Fibroblast of mammary gland (primary cell): ENCODE measurements at regions not wholly inside any gene's neighbourhood (a gene's known extent, or its start where the extent isn't known, plus 50 kb on each side); places are given as distances from the start of the nearest gene placed in this dataset.
"Not testable (repeated sequence)": the region's sequence is repeated elsewhere in the genome, so short reads cannot be mapped to it uniquely, and the experiment has no call there.

Source experiments
- DNase-seq: peaks from one replicate; pipeline ENCODE4 v3.0.0-alpha.2; 2010; ENCODE audit warnings: low read depth
- H3K4me3 ChIP-seq: 2 replicates; pipeline ENCODE4 v1.5.1; 2011; ENCODE audit warnings: low read depth, mild to moderate bottlenecking, low read length, moderate library complexity; ENCODE audit not compliant: control insufficient read depth
- CTCF ChIP-seq: conservative IDR thresholded peaks from 2 replicates; pipeline ENCODE4 v1.5.1; 2011; ENCODE audit warnings: low read depth, low read length, inconsistent platforms; ENCODE audit not compliant: control insufficient read depth, insufficient read depth

DNA sequence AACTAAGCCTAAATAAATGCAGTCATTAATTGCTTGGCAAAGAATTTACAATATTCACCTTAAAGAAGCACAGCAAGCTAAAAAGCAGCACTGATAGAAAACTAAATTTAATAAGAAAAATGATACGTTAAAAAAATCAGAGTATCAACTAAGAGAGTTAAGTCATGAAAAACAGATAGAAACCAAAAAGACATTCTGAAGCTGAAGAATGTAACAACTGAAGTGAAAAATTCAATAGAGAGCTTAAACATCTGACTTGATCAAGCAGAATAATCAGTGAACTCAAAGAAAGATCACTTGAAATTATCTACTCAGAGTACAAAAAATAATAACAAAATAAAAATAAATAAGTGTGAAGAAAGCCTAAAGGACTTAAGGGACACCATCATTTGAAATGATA, 588.0 kb upstream of the HS3ST1 start:
- no peak overlapping the region for H3K4me3 ChIP-seq
- TF ChIP-seq CTCF, result no peak
- DNase-seq, result no peak

- no peak overlapping the region for H3K4me3 ChIP-seq
- DNase-seq, result no peak
- TF ChIP-seq CTCF, result no peak
These were observed 576.8 kb upstream of the HS3ST1 start for GRCh38 chr4:12005471-12005870.

- not testable (repeated sequence) for H3K4me3 ChIP-seq
These were observed 567.9 kb upstream of the HS3ST1 start for GRCh38 chr4:11996581-11996980.

GRCh38 chr4:11976726-11977263, 548.1 kb upstream of the HS3ST1 start:
- DNase-seq, result no peak
- no peak overlapping the region for H3K4me3 ChIP-seq
- no peak for TF ChIP-seq CTCF

More at GRCh38 chr4:11996581-11996980, 567.9 kb upstream of the HS3ST1 start:
- DNase-seq, result not testable (repeated sequence)

DNA sequence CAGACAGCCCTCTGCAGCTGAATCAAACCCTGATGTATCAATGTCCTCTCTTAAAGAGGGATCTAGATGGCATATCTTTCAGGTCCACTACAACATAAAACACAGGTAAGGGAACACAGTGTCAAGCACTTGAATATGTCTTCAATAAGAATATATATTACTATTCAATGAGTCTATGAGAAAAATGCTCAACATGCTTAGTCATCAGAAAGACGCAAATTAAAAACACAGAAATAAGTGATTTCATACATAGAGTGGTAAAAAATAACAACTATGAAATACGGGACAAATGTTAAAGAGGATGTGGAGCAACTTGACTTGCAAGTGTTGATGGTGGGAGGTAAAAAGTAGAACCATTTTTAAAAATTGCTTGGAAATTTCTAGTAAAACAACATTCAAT, 544.6 kb upstream of the HS3ST1 start:
- no peak for TF ChIP-seq CTCF
- H3K4me3 ChIP-seq, result no peak overlapping the region
- no peak for DNase-seq

DNA sequence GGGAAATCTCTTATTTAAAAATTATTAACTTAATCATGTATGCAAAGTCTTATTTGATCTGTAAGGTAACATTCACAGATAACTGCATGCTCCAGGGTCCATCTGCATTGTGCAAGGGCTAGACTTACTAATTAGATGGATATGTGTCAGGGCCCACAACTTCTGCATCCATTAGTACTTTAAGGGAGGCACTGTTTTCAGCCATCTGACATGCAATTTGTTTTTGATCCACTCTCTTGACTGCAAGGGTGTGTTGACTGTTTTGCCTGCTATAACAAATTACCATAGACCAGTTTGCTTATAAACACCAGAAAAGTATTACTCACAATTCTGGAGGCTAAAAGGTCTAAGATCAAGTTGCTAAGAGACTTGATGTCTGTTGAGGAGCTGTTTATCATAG, 542.1 kb upstream of the HS3ST1 start:
- DNase-seq, result no peak
- no peak overlapping the region for H3K4me3 ChIP-seq
- no peak for TF ChIP-seq CTCF

DNA sequence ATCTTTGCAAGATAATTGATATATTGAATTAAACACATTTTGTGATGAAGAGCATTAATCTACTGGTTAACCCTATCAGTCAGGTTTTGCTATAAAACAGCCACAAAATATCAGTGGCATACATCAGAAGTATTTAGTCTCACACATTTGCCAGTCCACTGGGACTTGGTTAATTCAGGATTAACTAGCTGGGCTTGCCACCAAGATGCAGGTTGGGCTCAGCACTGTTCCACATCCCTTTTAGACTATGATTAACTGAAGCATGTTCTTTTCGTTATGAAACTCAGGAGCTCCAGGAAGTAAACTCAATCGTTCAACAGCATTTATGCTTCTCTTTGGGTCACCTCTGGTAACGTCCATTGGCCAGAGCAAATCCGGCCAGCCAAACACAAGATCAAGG, 538.1 kb upstream of the HS3ST1 start:
- no peak for TF ChIP-seq CTCF
- H3K4me3 ChIP-seq, result no peak overlapping the region
- DNase-seq, result no peak
